Suppressor macrophage (primary cell): ENCODE measurements at regions not wholly inside any gene's neighbourhood (a gene's known extent, or its start where the extent isn't known, plus 50 kb on each side); places are given as distances from the start of the nearest gene placed in this dataset.

ENCODE experiments used
- DNase-seq, 4 experiments: peaks; one replicate each; pipeline ENCODE4 v3.0.0-alpha.2; 2020 to 2022

DNA sequence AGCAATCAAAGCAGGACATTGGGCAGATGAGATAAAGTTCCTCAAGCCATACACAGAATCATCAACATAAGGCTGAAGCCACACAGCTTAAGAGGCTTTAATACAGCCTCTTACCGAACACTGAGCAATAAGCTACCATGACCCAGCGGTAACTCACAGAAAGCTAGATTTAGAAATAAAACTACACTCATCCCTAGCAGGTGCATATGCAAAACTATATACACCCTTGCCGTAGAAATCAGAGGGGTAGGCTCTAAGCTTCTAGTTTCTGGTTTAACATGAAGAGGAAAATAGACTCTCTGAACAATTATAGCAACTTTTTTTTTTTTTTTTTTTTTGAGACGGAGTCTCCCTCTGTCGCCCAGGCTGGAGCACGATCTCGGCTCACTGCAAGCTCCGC is 428.8 kb upstream of the FIGN start:
- no peak for DNase-seq

DNA sequence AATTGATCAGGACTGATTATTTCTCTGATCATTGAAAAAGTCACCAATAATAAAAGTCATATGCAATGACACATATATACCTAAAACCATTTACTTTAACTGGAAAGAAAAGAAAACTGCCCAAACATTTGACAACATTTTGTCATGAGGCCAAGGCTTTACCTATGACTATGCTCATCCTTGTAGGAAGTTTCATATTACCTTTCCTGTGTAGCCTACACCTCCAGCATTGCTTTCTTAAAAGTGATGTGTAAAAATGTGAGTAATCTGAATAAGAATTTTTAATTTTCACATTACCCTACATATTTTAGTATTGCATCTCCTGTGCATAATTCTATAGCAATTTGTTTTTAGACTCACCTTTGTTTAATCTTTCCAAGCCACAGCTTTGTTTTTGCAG is 419.8 kb upstream of the FIGN start:
- no peak for DNase-seq

- DNase-seq, result no peak
These were observed 415.7 kb upstream of the FIGN start for GRCh38 chr2:164151522-164151921.

- DNase-seq, result no peak
These were observed 414.8 kb upstream of the FIGN start for GRCh38 chr2:164150604-164151003.

DNA sequence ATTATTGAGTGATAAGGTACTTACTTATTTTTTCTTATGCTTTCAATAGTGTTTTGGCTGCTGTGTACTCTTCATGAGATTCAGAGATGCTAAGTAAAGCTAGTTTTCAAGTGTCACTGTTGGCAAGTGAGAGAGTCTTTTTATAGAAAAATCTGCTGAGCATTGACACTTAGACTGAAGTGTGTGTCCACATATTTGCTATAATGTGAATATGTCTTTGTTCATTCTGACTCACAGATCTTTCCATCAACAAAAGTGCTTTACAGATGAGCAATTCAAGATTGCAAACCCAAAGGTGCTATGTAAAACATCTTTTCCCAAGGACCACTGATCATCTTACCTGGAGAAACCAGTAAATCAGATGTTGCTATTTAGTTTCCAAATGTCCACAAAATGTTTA is 410.6 kb upstream of the FIGN start:
- DNase-seq, result no peak

- DNase-seq, result no peak
These were observed 409.5 kb upstream of the FIGN start for GRCh38 chr2:164145093-164145987.

DNA sequence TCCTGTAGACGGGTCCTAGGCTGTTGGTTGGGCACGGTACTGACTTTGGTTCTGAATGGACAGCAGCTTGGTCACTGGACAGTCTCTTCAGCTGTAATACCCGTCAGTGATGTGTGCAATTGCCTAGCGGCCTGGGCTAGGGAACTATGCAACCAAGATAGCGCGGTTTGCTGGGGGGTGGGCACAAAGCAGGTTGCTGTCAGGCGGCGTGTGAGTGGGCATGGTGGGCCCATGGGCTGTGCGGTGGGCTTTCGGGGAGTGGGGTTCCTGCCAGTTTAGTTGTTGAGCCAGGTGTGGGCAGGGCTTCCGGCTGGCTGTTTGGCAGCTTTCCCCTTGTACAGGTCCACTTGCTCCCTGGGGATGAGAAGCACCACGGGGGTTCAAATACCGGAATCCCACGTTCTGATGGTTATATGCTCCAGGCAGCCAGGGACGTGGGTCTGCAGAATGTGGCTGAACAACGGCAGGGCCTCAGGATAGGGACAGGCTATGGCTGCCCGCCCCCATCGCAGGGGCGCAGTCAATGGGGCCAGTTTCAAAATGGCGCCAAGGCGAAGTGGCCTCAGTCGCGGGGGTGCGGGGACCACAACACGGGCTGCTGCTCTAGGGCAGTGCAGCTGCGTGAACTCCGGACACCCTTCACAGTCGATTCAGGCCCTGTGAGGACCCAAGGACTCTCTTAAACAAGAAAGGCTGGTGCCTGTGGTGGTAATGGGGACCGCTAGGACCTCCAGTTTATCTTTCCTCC is 407.5 kb upstream of the FIGN start:
- no peak for DNase-seq

- DNase-seq, result no peak
These were observed 406.9 kb upstream of the FIGN start for GRCh38 chr2:164142755-164143154.

GRCh38 chr2:164141271-164141670 is 405.5 kb upstream of the FIGN start:
- DNase-seq, result no peak

GRCh38 chr2:164138750-164139149 is 402.9 kb upstream of the FIGN start:
- no peak for DNase-seq

DNA sequence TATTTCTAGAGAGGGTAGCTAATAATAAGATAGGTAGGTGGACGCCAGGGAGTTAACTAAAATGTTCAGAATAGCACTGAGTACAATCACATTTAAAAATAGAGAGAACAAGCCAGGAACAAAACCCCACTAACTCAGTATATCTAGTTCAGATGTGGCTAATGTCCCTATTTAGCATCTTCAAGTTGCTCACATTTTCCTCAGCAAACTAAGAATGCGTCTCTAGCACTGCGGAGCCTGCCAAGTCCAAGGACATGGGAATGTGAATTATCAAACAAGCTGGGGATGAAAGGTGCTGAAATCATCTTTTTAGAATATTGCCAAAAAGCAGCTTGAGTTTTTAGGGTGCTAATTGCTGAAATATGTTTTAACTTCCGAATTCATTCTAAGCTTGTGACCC is 398.5 kb upstream of the FIGN start:
- DNase-seq, result no peak

GRCh38 chr2:164127971-164128527 is 392.2 kb upstream of the FIGN start:
- no peak for DNase-seq

- DNase-seq, result no peak
These were observed 391.3 kb upstream of the FIGN start for GRCh38 chr2:164126960-164127660.

DNA sequence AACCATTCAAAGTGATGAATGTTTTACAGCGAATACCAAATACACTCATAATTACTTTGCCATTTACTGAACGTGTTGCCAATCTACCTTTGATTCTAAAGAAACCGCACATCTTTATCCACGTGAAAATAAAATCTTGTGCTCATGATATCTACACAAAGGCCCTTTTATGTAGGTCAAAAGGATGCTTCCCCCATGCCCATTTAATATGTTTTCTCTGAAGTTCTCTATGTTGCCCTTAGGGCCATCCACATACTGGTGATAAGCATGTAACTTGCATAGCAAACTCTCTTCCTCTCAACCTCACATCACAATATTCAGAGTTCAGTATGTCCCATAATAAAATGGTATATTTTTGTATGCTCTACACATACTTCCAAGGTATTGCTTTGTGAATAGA is 380.0 kb upstream of the FIGN start:
- DNase-seq, result no peak

DNA sequence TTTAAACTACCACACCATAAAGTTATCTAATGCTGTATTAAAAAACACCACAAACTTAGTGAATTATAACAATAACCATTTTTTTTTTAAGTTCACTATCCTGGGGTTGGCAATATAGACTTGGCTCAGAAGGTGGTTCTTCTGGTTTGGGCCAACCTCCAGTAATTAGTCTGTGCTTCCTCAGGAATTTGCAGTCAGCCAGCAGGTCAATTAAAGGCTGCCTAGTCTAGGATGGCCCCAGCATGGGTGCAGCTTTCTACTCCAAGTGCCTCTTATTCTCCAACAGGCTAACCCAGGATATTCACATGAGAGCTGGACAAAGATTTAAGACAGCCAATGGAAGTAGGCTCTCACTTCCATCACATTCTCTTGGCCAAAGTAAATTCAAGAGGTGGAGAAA is 379.1 kb upstream of the FIGN start:
- DNase-seq, result no peak

DNA sequence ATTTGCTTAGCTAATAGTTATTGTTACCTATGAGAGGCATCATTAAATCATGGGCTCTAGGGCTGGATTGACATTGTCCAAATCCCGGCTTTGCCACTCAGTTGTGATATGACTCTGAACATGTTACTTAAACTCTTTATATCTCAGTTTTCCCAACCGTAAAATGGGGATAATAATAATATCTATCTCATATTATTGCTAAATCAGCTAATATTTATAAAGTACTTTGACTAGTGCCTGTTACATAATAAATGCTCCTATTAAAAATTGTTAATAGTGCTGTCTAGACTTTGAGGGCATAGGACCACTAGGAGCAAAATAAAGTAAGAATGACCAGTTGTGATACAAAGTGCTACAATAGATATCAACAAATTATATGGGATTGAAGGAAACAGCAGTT is 376.3 kb upstream of the FIGN start:
- no peak for DNase-seq

GRCh38 chr2:164110515-164110914 is 374.7 kb upstream of the FIGN start:
- no peak for DNase-seq

- no peak for DNase-seq
These were observed 373.2 kb upstream of the FIGN start for GRCh38 chr2:164109006-164109405.

GRCh38 chr2:164103271-164103670 is 367.5 kb upstream of the FIGN start:
- no peak for DNase-seq

DNA sequence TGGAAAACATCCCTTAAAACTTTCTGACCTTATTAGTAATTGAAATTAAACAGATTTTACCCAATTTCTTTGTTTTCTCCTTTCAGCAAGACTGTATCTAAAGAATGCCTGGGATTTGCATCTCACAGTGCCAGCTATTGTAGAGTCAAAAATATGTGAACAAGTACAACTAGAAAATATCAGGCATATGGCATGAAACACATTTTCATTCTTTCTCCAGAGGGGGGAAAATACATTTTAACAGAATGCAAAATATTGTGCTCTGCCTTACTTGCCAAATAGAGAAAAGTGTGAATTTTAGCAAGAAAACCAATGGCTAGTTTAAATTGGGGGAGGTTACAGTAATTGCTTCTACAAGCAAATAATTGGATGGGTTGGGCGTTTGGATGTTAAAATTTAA is 366.6 kb upstream of the FIGN start:
- DNase-seq, result no peak

DNA sequence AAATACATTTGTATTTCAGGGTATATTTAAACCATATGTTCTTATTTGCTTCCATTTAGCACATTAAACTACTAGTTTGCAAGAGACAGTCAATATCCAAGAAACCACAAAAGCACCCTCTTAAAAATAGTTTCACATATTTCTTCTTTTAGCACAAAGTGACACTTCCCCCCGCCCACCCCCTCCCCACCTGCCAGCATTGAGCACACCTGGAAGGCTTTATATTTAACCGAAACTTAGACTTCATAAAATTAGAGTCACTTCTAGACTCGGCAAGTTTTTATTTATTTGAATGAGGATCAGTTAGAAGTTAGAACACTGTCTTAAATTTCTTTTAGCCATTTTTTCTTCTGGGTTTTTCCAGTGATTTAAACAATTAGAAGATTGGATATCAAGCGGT is 355.9 kb upstream of the FIGN start:
- no peak for DNase-seq

DNA sequence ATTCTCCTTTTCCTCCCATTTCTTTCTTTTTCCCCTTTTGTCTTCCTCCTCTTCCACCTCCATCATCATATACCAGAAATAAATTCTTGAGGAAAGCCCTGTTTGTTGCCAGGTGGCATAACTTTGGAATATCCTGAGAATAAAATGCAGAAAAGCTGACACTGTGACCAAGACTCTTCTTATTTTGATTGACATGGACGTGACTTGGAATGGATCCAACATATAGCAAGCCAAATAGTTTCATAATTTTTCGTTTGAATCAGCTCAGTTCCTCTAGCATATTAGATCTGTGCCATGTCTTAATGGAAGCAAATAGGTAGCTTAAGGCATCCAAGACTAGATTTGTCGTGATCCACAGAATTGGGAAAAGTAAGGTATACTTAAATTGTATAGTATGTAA is 354.7 kb upstream of the FIGN start:
- no peak for DNase-seq

GRCh38 chr2:164084066-164084465 is 348.3 kb upstream of the FIGN start:
- DNase-seq, result no peak
